ENCODE measurements at regions not wholly inside any gene's neighbourhood (a gene's known extent, or its start where the extent isn't known, plus 50 kb on each side); places are given as distances from the start of the nearest gene placed in this dataset.

DNA sequence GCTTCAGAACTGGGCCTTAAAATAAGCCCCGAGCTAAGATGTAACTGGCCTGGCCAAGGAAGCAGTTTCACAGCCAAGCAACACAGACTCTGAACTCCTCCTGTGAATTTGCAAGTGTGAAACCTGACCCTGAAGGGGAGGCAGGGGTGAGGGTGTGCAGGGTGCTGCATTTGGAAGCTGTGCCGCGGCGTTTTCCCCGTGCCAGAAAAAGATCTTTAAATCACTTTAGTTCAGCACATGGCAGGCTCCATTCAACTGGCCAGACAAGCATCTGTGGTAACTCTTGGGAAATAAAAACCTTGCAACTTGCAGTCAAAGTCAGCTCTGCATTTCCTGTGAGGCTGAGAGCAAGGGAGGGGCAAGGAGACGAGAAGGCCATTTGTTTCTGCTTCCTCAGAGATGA, 209.3 kb upstream of the SOX11 start:
- peak; percentile 75 for DNase-seq (ENCODE audit: low spot score)

- DNase-seq (ENCODE audit: low spot score) = no peak
Observed at GRCh38 chr2:5484868-5485267, 207.3 kb upstream of the SOX11 start.

- no peak for DNase-seq (ENCODE audit: low spot score)
Observed at GRCh38 chr2:5491523-5491922, 200.7 kb upstream of the SOX11 start.

DNA sequence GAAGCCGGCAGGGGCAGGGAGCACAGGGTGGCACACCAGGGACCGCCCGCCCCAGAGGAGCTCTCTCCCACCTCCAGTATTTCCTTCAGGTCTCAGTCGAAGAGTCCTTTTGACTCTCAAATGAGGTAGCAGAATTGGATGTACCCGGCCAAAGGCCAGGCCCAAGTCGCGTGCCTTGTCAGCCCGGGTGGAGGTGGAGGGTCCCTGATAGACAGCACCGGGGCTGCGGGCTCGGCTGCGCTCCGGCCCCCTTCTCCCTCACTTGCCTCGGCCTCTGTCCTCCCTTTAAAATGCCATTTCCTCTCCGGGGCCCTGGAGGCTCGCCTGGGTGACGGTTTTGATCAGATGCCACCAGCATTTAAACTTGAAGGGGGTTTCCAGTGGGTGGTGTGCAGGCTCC, 198.9 kb upstream of the SOX11 start:
- DNase-seq (ENCODE audit: low spot score) = no peak

DNA sequence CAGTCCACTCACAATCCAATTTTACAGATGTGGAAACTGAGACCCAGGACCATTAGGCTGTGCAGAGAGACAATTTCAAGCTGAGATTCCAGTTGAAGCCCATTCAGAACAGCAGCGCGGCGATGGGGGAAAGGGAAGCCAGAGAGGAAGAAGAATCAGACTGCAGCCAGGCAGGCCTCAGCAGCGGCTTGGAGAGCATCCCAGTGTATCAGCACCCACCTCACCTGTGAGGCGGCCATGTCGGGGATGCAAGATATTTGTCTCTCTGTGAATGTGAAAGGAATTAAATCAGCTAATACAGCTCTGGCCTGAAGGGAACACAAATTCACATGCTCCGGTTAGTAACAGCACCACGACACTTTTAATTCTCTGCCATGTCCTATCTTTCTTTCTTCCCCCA, 198.0 kb upstream of the SOX11 start:
- DNase-seq (ENCODE audit: low spot score) = no peak

DNA sequence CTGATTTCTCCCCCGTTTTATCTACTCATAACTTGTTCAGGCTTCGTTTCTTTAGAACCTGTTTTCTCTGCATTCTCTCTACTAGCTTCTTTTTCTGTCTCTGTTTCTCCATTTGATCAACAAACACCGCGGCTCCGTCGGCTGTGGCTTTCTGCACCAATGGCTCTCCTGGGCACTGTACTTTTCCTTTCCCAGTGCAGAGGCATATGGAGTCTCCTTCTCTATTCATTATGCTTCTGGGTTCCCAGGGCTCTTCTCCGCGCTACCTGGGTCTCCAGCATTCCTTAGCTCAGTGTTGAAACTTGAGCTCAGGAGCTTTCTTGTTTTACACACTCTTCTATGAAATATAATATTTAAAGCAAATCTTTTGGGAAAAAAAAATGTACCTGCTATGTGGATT, 196.6 kb upstream of the SOX11 start:
- no peak for DNase-seq (ENCODE audit: low spot score)

GRCh38 chr2:5497874-5498273, 194.3 kb upstream of the SOX11 start:
- no peak for DNase-seq (ENCODE audit: low spot score)

- DNase-seq (ENCODE audit: low spot score) = no peak
Observed at GRCh38 chr2:5501807-5502206, 190.4 kb upstream of the SOX11 start.

DNA sequence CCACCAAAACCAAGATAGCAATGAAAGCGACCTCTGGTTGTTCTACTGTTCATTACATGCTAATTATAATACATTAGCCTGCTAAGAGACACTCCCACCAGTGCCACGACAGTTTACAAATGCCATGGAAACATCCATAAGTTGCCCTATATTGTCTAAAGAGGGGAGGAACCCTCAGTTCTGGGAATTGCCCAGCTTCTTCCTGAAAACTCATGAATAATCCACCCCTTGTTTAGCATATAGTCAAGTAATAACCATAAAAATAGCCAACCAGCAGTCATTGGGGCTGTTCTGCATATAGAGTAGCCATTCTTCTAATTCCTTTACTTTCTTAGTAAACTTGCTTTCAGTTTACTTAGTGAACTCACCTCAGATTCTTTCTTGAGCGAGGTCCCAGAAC, 189.8 kb upstream of the SOX11 start:
- DNase-seq (ENCODE audit: low spot score) = no peak

DNA sequence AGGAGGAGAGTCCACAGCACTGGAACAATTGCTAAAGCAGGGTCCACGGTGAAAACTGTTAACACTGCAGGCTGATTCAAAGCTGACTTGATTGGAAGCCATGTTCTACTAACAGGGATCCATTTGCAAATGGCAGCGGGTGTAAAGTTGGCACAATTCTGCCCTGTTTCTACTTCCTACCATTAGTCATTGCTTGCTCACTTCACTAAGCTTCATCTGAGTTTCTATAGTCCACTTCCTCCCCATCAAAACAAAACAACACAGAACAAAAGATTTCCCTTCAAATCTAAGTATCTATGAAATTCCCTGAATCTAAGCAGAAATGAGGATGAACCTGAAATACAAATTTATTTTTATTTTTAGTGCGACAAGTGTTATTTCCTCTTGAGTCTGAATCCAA, 187.4 kb upstream of the SOX11 start:
- DNase-seq (ENCODE audit: low spot score) = no peak

- no peak for DNase-seq (ENCODE audit: low spot score)
Observed at GRCh38 chr2:5507367-5507766, 184.8 kb upstream of the SOX11 start.

- DNase-seq (ENCODE audit: low spot score) = no peak
Observed at GRCh38 chr2:5509362-5509761, 182.8 kb upstream of the SOX11 start.

DNA sequence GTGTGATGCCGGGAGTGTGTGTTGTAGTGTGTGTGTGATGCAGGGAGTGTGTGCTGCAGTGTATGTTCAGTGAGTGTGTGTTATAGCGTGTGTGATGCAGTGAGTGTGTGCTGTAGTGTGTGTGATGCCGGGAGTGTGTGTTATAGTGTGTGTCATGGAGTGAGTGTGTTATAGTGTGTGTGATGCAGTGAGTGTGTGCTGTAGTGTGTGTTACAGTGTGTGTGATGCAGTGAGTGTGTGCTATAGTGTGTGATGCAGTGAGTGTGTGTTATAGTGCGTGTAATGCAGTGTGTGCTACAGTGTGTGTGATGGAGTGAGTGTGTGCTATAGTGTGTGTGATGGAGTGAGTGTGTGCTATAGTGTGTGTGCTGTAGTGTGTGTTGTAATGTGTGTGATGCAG, 182.1 kb upstream of the SOX11 start:
- no peak for DNase-seq (ENCODE audit: low spot score)

GRCh38 chr2:5515693-5516092, 176.5 kb upstream of the SOX11 start:
- DNase-seq (ENCODE audit: low spot score) = no peak

- DNase-seq (ENCODE audit: low spot score) = no peak
Observed at GRCh38 chr2:5519286-5519685, 172.9 kb upstream of the SOX11 start.

DNA sequence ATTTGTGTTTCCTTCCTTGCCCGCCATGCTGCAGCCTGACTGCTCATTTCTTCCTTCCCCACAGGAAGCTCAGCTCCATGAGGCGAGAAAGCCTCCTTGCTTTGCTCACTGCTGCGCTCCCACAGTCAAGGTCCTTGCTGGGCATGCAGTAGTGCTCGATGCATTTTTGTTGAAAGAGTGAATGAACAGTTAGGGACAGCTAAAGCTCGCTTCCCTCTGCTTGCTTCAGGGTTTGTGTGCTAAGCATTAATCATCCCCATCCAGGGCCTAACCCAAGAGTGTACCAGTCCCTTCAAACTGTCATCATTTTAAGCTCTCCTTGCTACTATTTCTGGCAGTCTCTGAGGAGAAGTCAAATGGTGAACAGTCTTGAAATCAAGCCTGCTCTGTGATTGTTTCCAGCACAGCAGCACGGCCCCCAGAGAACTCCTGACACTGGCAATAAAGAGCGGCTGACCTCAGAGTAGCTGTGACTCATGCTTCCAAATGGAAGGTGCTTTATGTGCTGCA, 171.7 kb upstream of the SOX11 start:
- DNase-seq (ENCODE audit: low spot score) = no peak

DNA sequence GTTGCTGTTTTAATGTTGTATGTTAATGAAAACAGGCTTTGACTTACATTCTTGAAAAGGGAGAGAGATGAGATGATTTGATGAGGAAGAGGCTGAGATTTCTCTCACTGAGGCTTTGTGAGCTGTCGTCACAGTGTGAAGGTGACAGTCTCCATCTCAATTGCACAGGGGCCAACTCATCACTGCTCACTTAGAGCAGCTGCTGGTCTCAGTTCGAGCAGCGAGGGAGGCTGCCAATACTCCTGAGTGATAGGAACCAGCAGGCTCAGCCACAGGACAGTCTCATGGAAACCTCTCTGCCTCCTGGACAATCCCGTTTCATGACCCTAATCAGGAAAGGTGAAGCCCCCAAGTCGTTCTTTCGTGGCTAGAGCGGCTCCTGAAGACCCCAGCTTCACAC, 170.7 kb upstream of the SOX11 start:
- no peak for DNase-seq (ENCODE audit: low spot score)

DNA sequence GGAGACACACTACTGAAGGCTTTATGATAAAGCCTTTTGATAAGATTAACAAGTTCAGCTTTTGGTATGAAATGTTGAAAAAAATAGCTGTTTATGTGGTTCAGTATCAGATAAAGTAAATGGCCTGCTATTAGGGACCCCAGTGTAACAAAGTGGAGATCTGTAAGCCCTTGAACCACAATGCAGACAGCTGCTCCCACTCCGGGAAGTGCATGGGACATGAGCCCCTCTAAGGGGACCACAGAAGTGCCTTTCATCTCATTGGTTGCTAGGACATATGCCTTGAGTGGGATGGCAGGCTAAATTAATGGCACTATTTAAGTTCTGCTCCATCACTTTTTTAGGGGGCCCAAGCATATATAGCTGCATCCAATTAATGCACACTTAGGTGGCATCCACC, 167.6 kb upstream of the SOX11 start:
- DNase-seq (ENCODE audit: low spot score) = no peak

DNA sequence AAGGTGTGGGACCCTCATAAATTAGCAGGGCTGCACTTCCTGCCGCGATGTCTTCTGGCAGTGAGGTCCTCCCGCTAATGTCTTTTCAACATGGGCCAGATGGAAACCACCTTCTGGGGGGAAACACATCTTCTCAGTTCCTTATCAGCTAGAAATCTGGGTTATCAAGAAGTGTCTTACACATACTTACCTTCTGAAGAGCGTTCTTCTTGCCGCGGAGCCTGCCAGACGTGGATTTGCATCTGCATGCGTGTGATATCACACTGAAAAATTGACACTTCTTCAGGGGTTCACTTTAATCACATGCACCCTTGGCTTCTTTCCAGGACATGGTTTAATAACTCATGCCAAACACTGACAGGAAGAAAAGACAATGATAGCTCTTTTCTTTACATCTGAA, 163.5 kb upstream of the SOX11 start:
- no peak for DNase-seq (ENCODE audit: low spot score)

DNA sequence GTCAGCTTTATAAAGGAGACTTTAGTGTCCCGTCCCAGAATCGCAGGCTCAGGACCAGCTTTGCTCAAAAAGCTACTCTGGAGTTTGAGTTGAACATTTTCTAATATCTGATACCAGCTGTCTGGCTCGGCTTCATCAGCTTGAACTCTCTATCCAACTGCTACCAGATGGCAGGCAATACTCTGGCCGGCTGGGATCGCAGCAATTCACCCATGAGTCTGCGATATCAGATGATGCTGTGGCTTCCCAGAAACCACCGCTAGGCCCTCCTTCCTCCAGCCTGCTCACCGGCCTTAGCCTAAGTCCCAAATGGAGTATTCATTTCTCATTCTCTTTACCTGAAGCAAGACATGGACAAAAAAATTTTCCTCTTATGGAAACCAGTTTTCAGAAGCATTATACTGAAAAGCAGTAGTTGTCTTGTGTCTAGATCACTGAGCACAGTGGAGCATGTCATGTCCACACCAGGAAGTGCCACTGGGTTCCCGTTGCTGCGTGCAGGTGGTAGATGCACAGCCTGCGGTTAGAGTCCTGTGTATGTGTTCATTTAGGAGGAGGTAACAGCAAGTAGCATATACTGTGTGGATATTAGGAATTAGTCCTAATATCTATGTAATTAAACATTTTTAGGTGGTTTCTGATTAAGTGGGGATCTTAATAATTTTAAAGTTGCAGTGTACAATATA, 162.0 kb upstream of the SOX11 start:
- no peak for DNase-seq (ENCODE audit: low spot score)

GRCh38 chr2:5535301-5535700, 156.9 kb upstream of the SOX11 start:
- no peak for DNase-seq (ENCODE audit: low spot score)

- DNase-seq (ENCODE audit: low spot score) = no peak
Observed at GRCh38 chr2:5537180-5537688, 154.9 kb upstream of the SOX11 start.

GRCh38 chr2:5538313-5538712, 153.9 kb upstream of the SOX11 start:
- DNase-seq (ENCODE audit: low spot score) = no peak

DNA sequence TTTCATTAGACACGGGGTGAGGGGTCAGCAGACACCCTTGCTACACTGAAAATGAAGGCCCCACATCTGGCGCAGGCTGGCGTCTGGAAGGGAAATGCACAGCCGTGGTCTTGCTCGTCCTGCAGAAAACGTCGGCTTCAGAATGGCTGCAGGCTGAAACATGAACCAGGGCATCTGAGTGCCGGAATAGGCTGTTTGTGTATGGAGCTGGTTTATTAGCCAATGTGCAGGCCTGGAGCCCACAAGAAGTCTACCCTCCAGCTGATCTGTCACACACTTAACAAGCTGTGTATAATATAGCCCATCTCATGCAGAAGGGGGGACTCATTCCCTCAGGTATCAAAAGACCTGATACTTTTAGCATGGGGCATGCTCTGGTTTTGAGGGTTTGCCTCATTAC, 153.4 kb upstream of the SOX11 start:
- DNase-seq (ENCODE audit: low spot score) = no peak
